HUDEP-2 (cell line): ENCODE measurements at regions not wholly inside any gene's neighbourhood (a gene's known extent, or its start where the extent isn't known, plus 50 kb on each side); places are given as distances from the start of the nearest gene placed in this dataset.
A peak's percentile ranks its signal among the peaks of the same experiment; 100 is the strongest.

Experiments
- DNase-seq, 76 experiments: peaks; one replicate each; lab custom pipeline; 2025; ENCODE audit not compliant: unreplicated experiment in 76 of 76; lab: John Stamatoyannopoulos, UW

GRCh38 chr20:52823303-52823702, 148.9 kb upstream of the TSHZ2 start:
- DNase-seq: no peak

DNA sequence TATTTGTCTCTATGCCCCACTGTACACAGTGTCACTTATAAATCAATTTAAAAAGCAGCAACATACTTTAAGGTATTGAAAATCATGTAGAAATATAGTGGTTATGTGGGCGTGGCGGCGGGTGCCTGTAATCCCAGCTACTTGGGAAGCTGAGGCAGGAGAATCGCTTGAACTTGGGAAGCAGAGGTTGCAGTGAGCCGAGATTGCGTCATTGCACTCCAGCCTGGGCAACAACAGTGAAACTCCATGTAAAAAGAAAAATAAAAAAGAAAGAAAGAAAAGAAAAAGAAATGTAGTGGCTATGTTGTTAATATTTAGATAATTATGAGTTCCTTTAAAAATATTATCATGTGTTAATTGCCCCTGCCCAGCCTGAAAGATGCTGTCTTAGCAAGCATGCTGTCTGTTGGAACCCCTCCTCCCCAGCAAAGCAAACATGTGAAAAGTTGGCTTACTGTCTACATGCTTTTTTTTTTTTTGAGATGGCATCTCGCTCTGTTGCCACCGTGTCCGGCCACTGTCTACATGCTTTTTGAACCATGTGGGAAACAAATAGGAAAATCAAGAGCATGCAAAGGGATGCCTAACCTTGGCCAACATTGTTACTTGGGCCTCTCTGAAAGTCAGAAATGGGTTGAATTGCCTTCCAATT, 151.4 kb upstream of the TSHZ2 start:
- no peak for DNase-seq

- DNase-seq: no peak
Observed at GRCh38 chr20:52818491-52818890, 153.7 kb upstream of the TSHZ2 start.

- DNase-seq: no peak
Observed at GRCh38 chr20:52817981-52818380, 154.2 kb upstream of the TSHZ2 start.

DNA sequence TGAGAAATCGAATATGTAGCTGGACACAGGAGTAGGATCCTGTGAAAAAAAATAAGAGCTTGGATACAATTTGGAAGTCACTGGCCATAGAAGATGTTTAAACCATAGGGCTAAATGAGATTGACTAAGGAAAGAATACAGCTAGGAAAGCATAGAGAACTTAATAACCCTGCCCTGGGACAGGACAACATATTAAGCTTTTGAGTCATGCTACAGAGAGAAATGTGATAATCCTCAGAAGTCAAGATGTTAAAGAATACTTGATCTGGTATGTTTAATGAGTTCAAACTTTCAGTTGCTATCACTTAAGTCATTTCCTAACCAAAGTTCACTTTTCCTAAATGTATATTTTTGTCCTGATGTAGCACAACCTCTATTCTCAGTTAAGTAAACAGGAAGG, 154.6 kb upstream of the TSHZ2 start:
- no peak for DNase-seq

GRCh38 chr20:52814371-52814770, 157.8 kb upstream of the TSHZ2 start:
- no peak for DNase-seq

- peak in 3 of 76 experiments; percentile 1 to 17 (median 3) for DNase-seq
Observed at GRCh38 chr20:52812231-52812847, 159.8 kb upstream of the TSHZ2 start.

GRCh38 chr20:52809003-52809402, 163.2 kb upstream of the TSHZ2 start:
- DNase-seq: no peak

DNA sequence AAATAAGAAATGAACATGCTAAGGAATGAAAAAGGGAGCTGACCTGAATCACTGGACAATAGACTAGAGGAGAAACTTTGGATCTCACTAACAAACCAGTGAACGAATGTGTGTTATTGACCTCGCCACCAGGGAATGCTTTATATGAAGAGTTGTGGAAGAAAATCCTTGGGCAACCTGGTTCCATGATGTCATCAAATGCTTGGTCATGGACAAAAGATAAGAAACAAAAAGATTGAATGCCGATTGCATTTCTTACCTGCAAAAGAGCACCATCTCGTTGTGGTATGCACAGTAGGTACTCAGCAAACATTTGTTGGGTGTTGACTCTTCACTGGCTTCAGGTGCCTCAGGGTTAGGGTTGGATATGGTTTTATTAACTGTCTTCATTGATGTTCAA, 165.2 kb upstream of the TSHZ2 start:
- DNase-seq: no peak

DNA sequence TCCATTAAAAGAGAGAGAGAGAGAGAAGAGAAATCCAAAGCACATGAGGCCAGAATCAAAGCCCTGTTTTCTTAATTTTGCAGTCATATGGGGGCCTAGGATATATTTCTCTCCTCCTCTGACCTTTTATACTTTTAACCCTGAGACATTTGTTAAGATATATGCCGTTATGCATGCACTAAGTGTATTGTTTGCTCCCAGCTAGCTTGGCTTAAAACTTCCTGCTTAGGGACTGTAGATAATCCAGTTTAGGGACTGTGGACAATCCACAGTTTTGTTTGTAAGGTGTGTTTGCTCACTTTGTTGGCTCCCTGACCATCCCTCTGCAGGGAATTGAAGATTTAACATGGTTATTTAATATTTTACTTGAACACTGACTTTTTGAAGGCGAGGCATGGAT, 166.3 kb upstream of the TSHZ2 start:
- DNase-seq: no peak

DNA sequence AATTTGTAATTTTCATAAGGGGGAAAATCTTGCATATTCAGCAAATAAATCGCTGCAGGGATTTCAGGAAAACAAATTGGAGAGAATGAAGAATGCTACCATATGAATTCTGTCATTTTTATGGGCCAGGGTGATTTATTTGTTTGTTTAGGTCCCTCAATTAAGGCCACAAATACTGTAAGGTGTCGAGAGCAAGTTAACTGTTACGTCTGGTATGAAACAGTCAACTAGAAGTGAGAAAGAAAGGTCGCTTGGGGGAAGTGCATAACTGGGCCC, 166.9 kb upstream of the TSHZ2 start:
- no peak for DNase-seq

GRCh38 chr20:52804497-52805295, 167.5 kb upstream of the TSHZ2 start:
- DNase-seq: no peak

GRCh38 chr20:52801628-52802006, 170.5 kb upstream of the TSHZ2 start:
- DNase-seq: no peak

DNA sequence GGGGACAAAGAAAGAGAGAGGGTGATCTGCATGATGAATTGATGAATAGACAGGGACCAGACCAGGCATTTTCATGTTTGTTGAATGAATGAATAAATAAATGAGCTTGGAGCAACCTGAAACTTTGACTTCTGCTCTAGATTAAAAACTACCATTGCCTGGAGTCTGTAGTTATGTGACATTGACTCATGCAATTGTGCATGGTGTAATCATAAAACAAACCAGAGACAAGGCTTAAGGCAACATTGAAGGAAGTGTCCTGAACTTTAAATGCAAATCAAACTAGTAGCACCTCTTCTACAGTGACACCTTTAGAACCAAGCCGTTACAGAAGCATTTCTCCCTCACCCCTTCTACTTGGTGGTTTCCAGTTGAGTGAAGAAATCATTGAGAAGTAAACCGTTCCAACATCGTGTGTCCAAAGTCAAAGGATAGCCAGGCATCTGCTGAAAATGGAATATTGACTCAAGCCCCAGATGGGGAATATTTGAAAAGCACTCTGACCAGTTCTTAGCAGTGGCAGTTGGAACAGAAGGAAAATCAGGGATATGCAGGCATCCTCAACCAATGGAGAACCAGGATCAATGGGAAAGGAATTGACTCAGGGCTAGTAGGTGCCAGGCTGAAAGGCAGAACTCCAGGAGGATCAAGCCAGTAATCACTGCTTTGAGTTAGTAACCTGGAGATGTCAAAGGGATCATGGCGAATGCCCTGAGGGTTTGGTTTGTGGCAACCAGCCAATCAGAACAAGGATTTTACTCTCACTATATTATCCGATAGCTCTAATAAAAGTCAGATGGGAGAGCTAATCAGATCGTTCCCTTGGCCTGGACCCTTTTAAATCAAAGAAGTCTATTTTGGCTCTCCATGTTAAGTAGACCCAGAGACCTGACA, 171.2 kb upstream of the TSHZ2 start:
- DNase-seq: no peak

DNA sequence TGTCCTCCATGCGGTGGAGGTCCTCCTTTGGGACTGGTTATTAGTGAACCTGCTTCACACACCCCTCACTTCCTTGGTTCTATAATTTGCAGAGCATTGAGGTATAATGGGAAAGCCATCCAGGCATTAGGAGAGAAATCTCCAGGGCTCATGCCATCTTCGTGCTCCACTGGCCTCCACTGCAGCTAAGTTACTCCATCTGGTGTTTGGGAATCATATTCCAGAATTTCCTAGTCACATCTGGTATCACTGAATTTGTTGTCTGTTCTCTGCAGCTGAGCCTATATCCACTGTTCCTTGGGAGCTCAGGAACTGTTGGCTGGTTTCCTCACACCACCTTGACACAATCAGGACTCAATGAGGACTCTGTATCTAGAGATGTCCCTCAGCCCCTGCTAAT, 173.0 kb upstream of the TSHZ2 start:
- DNase-seq: no peak

- DNase-seq: no peak
Observed at GRCh38 chr20:52798124-52798523, 174.0 kb upstream of the TSHZ2 start.

- no peak for DNase-seq
Observed at GRCh38 chr20:52794853-52795252, 177.3 kb upstream of the TSHZ2 start.

DNA sequence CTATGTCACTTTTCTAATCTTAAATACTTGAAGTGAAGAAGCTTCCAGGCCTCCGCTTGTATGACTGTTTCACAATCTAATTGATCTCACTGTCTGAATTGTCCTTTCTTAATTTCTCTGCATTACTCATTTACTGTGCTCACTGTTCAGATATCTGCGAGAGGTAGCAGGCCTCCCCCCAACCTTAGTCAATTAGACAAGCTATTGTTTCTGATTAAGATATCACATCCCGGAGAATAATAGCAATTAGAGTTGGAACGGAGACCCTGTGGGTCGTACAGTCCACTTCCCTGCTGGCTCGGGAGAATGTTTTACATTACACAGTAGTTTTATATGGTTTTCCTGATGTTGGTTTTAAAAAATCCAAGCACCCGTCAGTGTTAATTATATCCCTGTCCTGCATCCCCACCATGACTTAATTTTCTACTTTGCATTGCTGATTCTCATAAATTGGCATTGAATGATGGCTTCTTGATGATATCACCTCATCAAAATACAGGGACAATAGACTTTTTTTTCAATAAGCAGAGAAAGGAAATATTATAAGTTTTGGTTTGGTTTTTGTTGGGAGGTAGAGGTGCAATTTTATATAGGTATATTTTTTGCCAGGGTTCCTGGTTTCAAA, 178.7 kb upstream of the TSHZ2 start:
- DNase-seq: no peak

DNA sequence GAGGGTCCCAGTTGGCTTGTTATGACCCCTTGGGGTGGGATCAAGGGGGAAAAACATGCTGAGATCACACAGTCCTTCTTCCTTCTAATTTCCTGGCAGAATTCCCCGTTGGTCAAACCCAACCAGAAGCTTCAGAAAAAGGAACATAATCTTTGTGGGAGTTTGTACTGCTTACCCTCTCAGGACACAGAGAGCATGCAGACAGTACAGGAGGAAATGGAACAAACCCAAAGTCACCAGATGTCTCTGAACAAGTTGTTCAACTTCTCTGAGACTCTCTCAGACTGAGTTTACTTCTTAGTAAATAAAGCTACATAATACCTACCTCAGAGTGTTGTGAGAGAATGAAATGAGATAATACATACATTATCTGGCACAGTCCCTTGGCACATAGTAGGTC, 181.1 kb upstream of the TSHZ2 start:
- DNase-seq: no peak

DNA sequence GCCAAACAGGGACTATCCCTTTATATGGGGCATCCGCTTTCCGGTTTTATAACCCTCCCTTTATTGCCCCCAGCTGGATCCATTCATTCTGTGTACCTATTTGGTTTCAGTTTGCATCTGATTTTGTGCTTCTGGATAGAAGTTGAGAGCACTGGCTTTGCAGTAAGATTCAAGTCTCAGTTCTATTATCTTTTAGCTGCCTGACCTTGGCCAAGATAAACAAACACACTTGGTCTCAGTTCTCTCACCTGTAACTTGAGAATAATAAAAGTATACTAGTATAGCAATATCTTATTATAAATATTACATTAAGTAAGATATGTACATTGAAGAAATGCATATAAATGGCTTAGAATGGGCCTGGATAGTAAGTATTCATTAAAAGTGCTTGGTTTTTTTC, 182.4 kb upstream of the TSHZ2 start:
- DNase-seq: no peak

DNA sequence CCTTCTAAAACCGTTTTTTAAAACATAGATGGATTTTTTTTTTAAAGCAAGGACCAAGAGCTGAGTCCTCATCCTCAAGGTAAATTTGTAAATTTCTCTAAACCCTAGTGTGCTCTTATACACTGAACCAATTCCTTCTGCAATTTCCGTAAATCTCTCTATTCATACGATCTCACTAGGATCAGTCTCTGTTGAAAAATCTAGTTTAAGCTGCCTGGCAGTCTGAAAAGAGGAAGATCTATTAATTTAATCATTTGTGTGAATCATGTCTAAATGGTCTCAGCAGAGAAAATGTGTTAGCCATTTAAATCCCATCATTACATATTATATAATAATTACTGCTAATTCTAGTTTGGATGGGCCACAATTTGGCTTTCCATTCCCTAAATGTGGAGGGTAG, 184.2 kb upstream of the TSHZ2 start:
- DNase-seq: no peak
